ENCODE measurements at regions not wholly inside any gene's neighbourhood (a gene's known extent, or its start where the extent isn't known, plus 50 kb on each side); places are given as distances from the start of the nearest gene placed in this dataset.

- CTCF ChIA-PET = no interaction called here
- H4K20me1 ChIP-seq (ENCODE audit: insufficient read depth) = no peaks in the 10 kb centered on the region
- no peaks in the 10 kb centered on the region for H3K9me2 ChIP-seq
- POLR2A ChIA-PET = no interaction called here
- no peaks in the 10 kb centered on the region for H3K36me3 ChIP-seq (replicated peaks in 1 of 2; ENCODE audit: control insufficient read depth in 1 of 2, insufficient read depth in 2 of 2, low read length in 1 of 2)
- peak overlapping the region in 1 of 2 experiments; percentile 79; a peak in 2 of 4 replicates for H3K27ac ChIP-seq (ENCODE audit: low read depth in 2 of 2, low read length in 1 of 2)
- H3K9me3 ChIP-seq = no peaks in the 10 kb centered on the region
- no peak overlapping the region for H3K4me3 ChIP-seq (ENCODE audit: low read depth in 2 of 2, low read length in 1 of 2)
- H3K4me1 ChIP-seq (ENCODE audit: control insufficient read depth in 1 of 2, insufficient read depth in 2 of 2, low read depth in 1 of 2, low read length in 1 of 2) = peaks cover 11 to 23% of the 10 kb centered on the region in 2 experiments; a peak in 2 of 4 replicates
- H3K79me2 ChIP-seq (ENCODE audit: insufficient read depth) = no peaks in the 10 kb centered on the region
- DNase-seq = no peak
- no peak overlapping the region; the same call in 1 of the 2 replicates for H3K9ac ChIP-seq
- WGBS (ENCODE audit: low lambda C conversion rate) = 35% methylated on average over 8 of the region's 8 CpGs
- H2AFZ ChIP-seq (ENCODE audit: low read depth) = no peak overlapping the region
- H3K27me3 ChIP-seq (ENCODE audit: insufficient read depth) = no peaks in the 10 kb centered on the region
- H3F3A ChIP-seq (replicated peaks; ENCODE audit: insufficient read depth) = peaks cover 18% of the 10 kb centered on the region
- peak overlapping the region; percentile 4; the same call in 1 of the 2 replicates for H3K4me2 ChIP-seq
- TF ChIP-seq RXRA (IDR thresholded peaks at IDR 0.05; ENCODE audit: borderline replicate concordance, low read depth) = peak; percentile 93
- TF ChIP-seq USF1 (IDR thresholded peaks at IDR 0.05; ENCODE audit: borderline replicate concordance, low read depth) = 0 out of 2 replicates have a peak, but pooled peaks have one; percentile 24
- TF ChIP-seq EP300 (IDR thresholded peaks at IDR 0.05; ENCODE audit: borderline replicate concordance in 1 of 2, low read depth in 1 of 2, low read length in 1 of 2) = peak in 1 of 2 experiments; percentile 80; a peak in 2 of 4 replicates
- no peak for TF ChIP-seq SMC3 (IDR thresholded peaks at IDR 0.05; ENCODE audit: low read depth, low read length)
- TF ChIP-seq MEF2A (IDR thresholded peaks at IDR 0.05; ENCODE audit: borderline replicate concordance, low read depth) = no peak
- TF ChIP-seq GATA2 (CRISPR knock-in tag; IDR thresholded peaks at IDR 0.05) = no peak
- no peak for TF ChIP-seq NRF1 (IDR thresholded peaks at IDR 0.05; ENCODE audit: low read depth, low read length)
- no peak for TF ChIP-seq USF2 (IDR thresholded peaks at IDR 0.05; ENCODE audit: borderline replicate concordance, low read depth, low read length)
- no peak for TF ChIP-seq MXI1 (IDR thresholded peaks at IDR 0.05; ENCODE audit: low read depth, low read length)
- no peak for TF ChIP-seq TAF1 (IDR thresholded peaks at IDR 0.05; ENCODE audit: borderline replicate concordance, low read depth, low read length)
- TF ChIP-seq NFIC (IDR thresholded peaks at IDR 0.05; ENCODE audit: borderline replicate concordance) = peak; percentile 60; the same call in 1 of the 2 replicates
- no peak for TF ChIP-seq YY1 (IDR thresholded peaks at IDR 0.05; ENCODE audit: low read depth)
- TF ChIP-seq RAD21 (IDR thresholded peaks at IDR 0.05; ENCODE audit: low read length) = no peak
- TF ChIP-seq ELF1 (IDR thresholded peaks at IDR 0.05) = no peak
- TF ChIP-seq TCF12 (IDR thresholded peaks at IDR 0.05) = peak; percentile 90
- TF ChIP-seq SIN3A (IDR thresholded peaks at IDR 0.05; ENCODE audit: borderline replicate concordance, low read depth, low read length) = no peak
- 0 out of 2 replicates have a peak, but pooled peaks have one; percentile 12 for TF ChIP-seq TEAD4 (IDR thresholded peaks at IDR 0.05; ENCODE audit: borderline replicate concordance, insufficient read depth)
- TF ChIP-seq FOSL2 (IDR thresholded peaks at IDR 0.05; ENCODE audit: borderline replicate concordance, low read depth) = peak; percentile 60
- peak; percentile 86 for TF ChIP-seq PBX3 (IDR thresholded peaks at IDR 0.05)
- no peak for TF ChIP-seq EZH2phosphoT487 (IDR thresholded peaks at IDR 0.05; ENCODE audit: borderline replicate concordance, low read depth)
- TF ChIP-seq CHD2 (IDR thresholded peaks at IDR 0.05; ENCODE audit: low read length, partially characterized antibody) = no peak
- TF ChIP-seq MAX (IDR thresholded peaks at IDR 0.05; ENCODE audit: low read depth) = no peak
- no peak for TF ChIP-seq REST (IDR thresholded peaks at IDR 0.05; ENCODE audit: low read depth, low read length)
- no peak for TF ChIP-seq IRF3 (IDR thresholded peaks at IDR 0.05; ENCODE audit: low read depth, low read length)
- TF ChIP-seq GABPA (IDR thresholded peaks at IDR 0.05; ENCODE audit: low read depth) = no peak
- no peak for TF ChIP-seq RCOR1 (IDR thresholded peaks at IDR 0.05; ENCODE audit: low read length)
- no peak for TF ChIP-seq FOXJ3 (CRISPR knock-in tag; IDR thresholded peaks at IDR 0.05)
- TF ChIP-seq JUND (IDR thresholded peaks at IDR 0.05) = peak; percentile 65
Measured at GRCh38 chr12:115320967-115321366, 637.0 kb upstream of the TBX3 start.

Data from SK-N-SH (cell line).